Endothelial cell of umbilical vein (primary cell): ENCODE measurements at regions not wholly inside any gene's neighbourhood (a gene's known extent, or its start where the extent isn't known, plus 50 kb on each side); places are given as distances from the start of the nearest gene placed in this dataset.

Source experiments
- BruUV-seq: library from RNA; stranded (reverse); fragments of 400-500 nt; replicated peaks from 2 replicates; lab custom pipeline; 2021; lab: Mats Ljungman, UMichigan
- CTCF ChIA-PET: fragments of 300-600, 350-600 bp; sonication (Branson Sonifier 250); formaldehyde crosslinking; loops from one replicate; lab custom pipeline; 2021; ENCODE audit warnings: antibody characterized with exemption, inconsistent platforms; lab: Charles Lee
- POLR2A ChIA-PET: fragments of 300-600, 350-600 bp; sonication (Branson Sonifier 250); formaldehyde crosslinking; loops from one replicate; lab custom pipeline; 2021; ENCODE audit warnings: antibody characterized with exemption, inconsistent platforms; lab: Charles Lee
- DNase-seq: peaks from one replicate; pipeline ENCODE4 v3.0.0-alpha.2; 2011; ENCODE audit warnings: low read depth, low spot score
- FAIRE-seq: peaks from 2 replicates; lab custom pipeline; 2011; peaks lifted over from hg19 to GRCh38; lab: Jason Lieb, UNC
- H2AFZ ChIP-seq: 2 replicates; pipeline ENCODE4 v1.6.0; 2012; ENCODE audit warnings: low read depth, low read length, control low read depth, inconsistent platforms
- H3K27ac ChIP-seq: 2 replicates; pipeline ENCODE4 v1.5.1; 2011; ENCODE audit warnings: low read depth, mild to moderate bottlenecking, control low read depth, low read length, moderate library complexity; ENCODE audit not compliant: insufficient read depth
- H3K27me3 ChIP-seq, 2 experiments: 2 replicates each; pipeline versions ENCODE4 v1.6.0 to v1.6.1; 2011; ENCODE audit warnings: low read length in 2 of 2, mixed read lengths in 1 of 2; ENCODE audit not compliant: control insufficient read depth in 2 of 2, insufficient read depth in 2 of 2
- H3K36me3 ChIP-seq, 2 experiments: 2 replicates in 1 of 2; 3 replicates in 1 of 2; pipeline ENCODE4 v1.5.1; 2011; ENCODE audit warnings: low read length in 2 of 2, mild to moderate bottlenecking in 1 of 2, moderate library complexity in 1 of 2; ENCODE audit not compliant: control insufficient read depth in 2 of 2, insufficient read depth in 2 of 2; ENCODE audit errors: extremely low read depth in 1 of 2
- H3K4me1 ChIP-seq: 3 replicates; pipeline ENCODE4 v1.5.1; 2011; ENCODE audit warnings: mild to moderate bottlenecking, low read length; ENCODE audit not compliant: control insufficient read depth, insufficient read depth; ENCODE audit errors: extremely low read depth
- H3K4me2 ChIP-seq: 2 replicates; pipeline ENCODE4 v1.6.1; 2011; ENCODE audit warnings: low read length, control low read depth, mixed read lengths; ENCODE audit not compliant: insufficient read depth
- H3K4me3 ChIP-seq, 3 experiments: fragments of 200-600 bp in 1 of 3; sonication (generic), shearing (Covaris generic) in 1 of 3; replicated peaks in 1 of 3; 2 replicates each; pipeline ENCODE4 v1.5.1; 2011 to 2016; ENCODE audit warnings: control low read depth in 3 of 3, low read length in 3 of 3, mild to moderate bottlenecking in 2 of 3, inconsistent platforms in 1 of 3, low read depth in 1 of 3, moderate library complexity in 1 of 3; ENCODE audit not compliant: insufficient read depth in 1 of 3
- H3K79me2 ChIP-seq: 2 replicates; pipeline ENCODE4 v1.6.0; 2012; ENCODE audit warnings: low read length, inconsistent platforms; ENCODE audit not compliant: control insufficient read depth, insufficient read depth
- H3K9ac ChIP-seq: replicated peaks from 2 replicates; pipeline ENCODE3; 2011; ENCODE audit warnings: low read length, control low read depth; ENCODE audit not compliant: insufficient read depth; ENCODE audit errors: extremely low read depth
- H3K9me1 ChIP-seq: replicated peaks from 3 replicates; pipeline ENCODE4 v1.6.0; 2011; ENCODE audit warnings: mild to moderate bottlenecking, low read length; ENCODE audit not compliant: control insufficient read depth, insufficient read depth; ENCODE audit errors: extremely low read depth
- H3K9me3 ChIP-seq: replicated peaks from 2 replicates; pipeline ENCODE4 v1.5.1; 2012; ENCODE audit warnings: low read length, inconsistent platforms; ENCODE audit not compliant: control insufficient read depth, insufficient read depth
- H4K20me1 ChIP-seq: replicated peaks from 2 replicates; pipeline ENCODE3; 2011; ENCODE audit warnings: mild to moderate bottlenecking, low read length; ENCODE audit not compliant: control insufficient read depth, insufficient read depth; ENCODE audit errors: extremely low read depth
- CTCF ChIP-seq, 2 donors: IDR thresholded peaks; 1 replicate in 1 of 2; 2 replicates in 1 of 2; pipeline ENCODE4 v1.5.1; 2011; ENCODE audit warnings: low read length in 2 of 2, mild to moderate bottlenecking in 2 of 2, moderate library complexity in 2 of 2, control low read depth in 1 of 2, inconsistent platforms in 1 of 2, low read depth in 1 of 2; ENCODE audit not compliant: insufficient read depth in 1 of 2; ENCODE audit errors: extremely low read depth in 1 of 2
- EZH2 ChIP-seq: IDR thresholded peaks from 2 replicates; pipeline ENCODE4 v1.6.1; 2012; ENCODE audit warnings: borderline replicate concordance, low read depth, mild to moderate bottlenecking, moderate library complexity, low read length, inconsistent platforms; ENCODE audit not compliant: severe bottlenecking
- FOS ChIP-seq: IDR thresholded peaks from 2 replicates; pipeline ENCODE4 v1.6.1; 2011; ENCODE audit warnings: mild to moderate bottlenecking, low read length, moderate library complexity, borderline replicate concordance; ENCODE audit not compliant: insufficient read depth
- GATA2 ChIP-seq: IDR thresholded peaks from 2 replicates; pipeline ENCODE4 v1.7.0; 2011; ENCODE audit warnings: low read depth, mild to moderate bottlenecking, moderate library complexity, mixed read lengths, low read length; ENCODE audit not compliant: insufficient read length, insufficient read depth
- JUN ChIP-seq: IDR thresholded peaks from 2 replicates; pipeline ENCODE4 v1.6.1; 2011; ENCODE audit warnings: borderline replicate concordance, low read depth; ENCODE audit not compliant: insufficient read length, insufficient read depth
- MAX ChIP-seq: IDR thresholded peaks from 2 replicates; pipeline ENCODE4 v1.6.1; 2011; ENCODE audit not compliant: insufficient read depth, insufficient read length
- MYC ChIP-seq: IDR thresholded peaks from one replicate; pipeline ENCODE4 v1.6.1; 2011; ENCODE audit warnings: mild to moderate bottlenecking, low read depth, low read length
- POLR2A ChIP-seq: IDR thresholded peaks from 2 replicates; pipeline ENCODE4 v1.6.1; 2012; ENCODE audit warnings: low read depth, mild to moderate bottlenecking, control low read depth, low read length
- POLR2AphosphoS5 ChIP-seq: IDR thresholded peaks from 2 replicates; pipeline ENCODE4 v1.6.1; 2012; ENCODE audit warnings: low read depth, mild to moderate bottlenecking, control low read depth, low read length, moderate library complexity; ENCODE audit not compliant: insufficient read depth
- dilution Hi-C: fragments of 300-500 bp; cut with MboI; formaldehyde crosslinking; loops from one replicate; pipeline ENCODE4 v1.15.0; 2019; ENCODE audit warnings: low sequenced_read_pairs; ENCODE audit not compliant: extremely low pct_ligation_motif_present
- intact Hi-C: fragments of 100-400 bp; cut with micrococcal nuclease; formaldehyde crosslinking; loops from one replicate; pipeline ENCODE4 v1.10.0; 2022

- FAIRE-seq: no peak
Measured at GRCh38 chr5:1685066-1685465, 114.6 kb downstream of the MRPL36 start.

GRCh38 chr5:1681955-1682354 is 117.7 kb downstream of the MRPL36 start:
- dilution Hi-C loops: no loop called here

More at GRCh38 chr5:1685066-1685465, 114.6 kb downstream of the MRPL36 start:
- no peaks in the 10 kb centered on the region for H3K9me3 ChIP-seq
- no peak overlapping the region for H3K4me3 ChIP-seq
- ChIA-PET CTCF (no interaction called here), POLR2A (no interaction called here)
- no peaks in the 10 kb centered on the region for H3K36me3 ChIP-seq
- no peaks in the 10 kb centered on the region for H3K4me1 ChIP-seq
- no peak overlapping the region for H3K9ac ChIP-seq
- H3K4me2 ChIP-seq: no peak overlapping the region
- no peak for DNase-seq
- no peaks in the 10 kb centered on the region for H4K20me1 ChIP-seq
- TF ChIP-seq POLR2A (no peak), JUN (no peak), POLR2AphosphoS5 (no peak)
- no peak overlapping the region for H2AFZ ChIP-seq
- H3K27ac ChIP-seq: no peak overlapping the region
- H3K79me2 ChIP-seq: no peaks in the 10 kb centered on the region
- no peaks in the 10 kb centered on the region for H3K9me1 ChIP-seq
- BruUV-seq: no TSS peak
- dilution Hi-C loops (no loop called here), intact Hi-C loops (no loop called here)
- H3K27me3 ChIP-seq: no peaks in the 10 kb centered on the region

More at GRCh38 chr5:1681955-1682354, 117.7 kb downstream of the MRPL36 start:
- intact Hi-C loops: no loop called here
- no peaks in the 10 kb centered on the region for H4K20me1 ChIP-seq
- no TSS peak for BruUV-seq
- H3K9ac ChIP-seq: no peak overlapping the region
- H3K79me2 ChIP-seq: no peaks in the 10 kb centered on the region
- H3K4me2 ChIP-seq: no peak overlapping the region
- TF ChIP-seq CTCF (IDR thresholded peaks at IDR 0.05; ENCODE audit: extremely low read depth in 1 of 2, insufficient read depth in 1 of 2, low read depth in 1 of 2, low read length in 2 of 2) (no peak), MYC (no peak), MAX (no peak), EZH2 (no peak), FOS (no peak), JUN (no peak), POLR2A (no peak), POLR2AphosphoS5 (no peak), GATA2 (no peak)
- no peaks in the 10 kb centered on the region for H3K9me1 ChIP-seq
- no peak overlapping the region for H2AFZ ChIP-seq
- no peaks in the 10 kb centered on the region for H3K9me3 ChIP-seq
- H3K27me3 ChIP-seq: no peaks in the 10 kb centered on the region
- no peak overlapping the region for H3K4me3 ChIP-seq
- ChIA-PET POLR2A (no interaction called here), CTCF (no interaction called here)
- H3K27ac ChIP-seq: no peak overlapping the region
- no peaks in the 10 kb centered on the region for H3K4me1 ChIP-seq
- no peaks in the 10 kb centered on the region for H3K36me3 ChIP-seq
- FAIRE-seq: no peak
- no peak for DNase-seq
